ENCODE measurements at regions not wholly inside any gene's neighbourhood (a gene's known extent, or its start where the extent isn't known, plus 50 kb on each side); places are given as distances from the start of the nearest gene placed in this dataset.
A peak's percentile ranks its signal among the peaks of the same experiment; 100 is the strongest.

DNA sequence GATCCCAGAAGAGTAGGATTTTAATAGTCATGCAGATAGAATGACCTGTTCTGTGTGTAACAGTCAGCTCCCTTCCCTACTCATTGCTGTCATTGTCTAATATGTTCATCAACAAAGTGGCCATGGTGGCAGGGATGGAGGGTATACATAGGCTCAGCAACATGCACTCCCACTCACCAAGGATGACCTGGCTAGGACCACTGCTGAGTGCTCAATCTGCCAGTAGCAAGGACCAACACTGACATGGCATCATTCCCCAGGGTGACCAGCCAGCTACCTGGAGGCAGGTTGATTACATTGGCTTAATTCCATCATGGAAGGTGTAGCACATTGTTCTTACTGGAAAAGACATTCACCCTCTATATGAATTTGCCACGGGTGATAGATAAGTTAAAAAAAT is 401.7 kb upstream of the CELF4 start:
- Mint-ChIP-seq H3K27me3 (ENCODE audit: insufficient read depth, low read depth, poor library complexity) (no peaks in the 10 kb centered on the region), H3K9me3 (no peaks in the 10 kb centered on the region), H3K4me3 (no peak overlapping the region), H3K36me3 (ENCODE audit: low read depth) (no peaks in the 10 kb centered on the region), H3K4me1 (no peaks in the 10 kb centered on the region), H3K27ac (no peak overlapping the region)
- H3F3A ChIP-seq (replicated peaks; ENCODE audit: low read depth), result no peaks in the 10 kb centered on the region
- no peak overlapping the region for H3K4me3 ChIP-seq
- H3K36me3 ChIP-seq (ENCODE audit: insufficient read depth), result no peaks in the 10 kb centered on the region
- no peaks in the 10 kb centered on the region for H4K20me1 ChIP-seq (replicated peaks; ENCODE audit: insufficient read depth)
- no peak overlapping the region for H3K27ac ChIP-seq (ENCODE audit: low read depth)
- ATAC-seq (no peak), DNase-seq (ENCODE audit: low spot score) (no peak)
- H3K79me2 ChIP-seq (replicated peaks; ENCODE audit: insufficient read depth), result no peaks in the 10 kb centered on the region
- no peak for TF ChIP-seq JUNB (IDR thresholded peaks at IDR 0.05; ENCODE audit: unreplicated experiment)
- no peak overlapping the region for H2AFZ ChIP-seq
- H3K4me1 ChIP-seq (ENCODE audit: insufficient read depth), result no peaks in the 10 kb centered on the region
- H3K9me2 ChIP-seq (ENCODE audit: insufficient read depth), result 0 out of 2 replicates have a peak, but pooled peaks cover 5% of the 10 kb centered on the region
- no peak overlapping the region for H3K4me2 ChIP-seq
- H3K27me3 ChIP-seq (ENCODE audit: insufficient read depth), result no peaks in the 10 kb centered on the region

DNA sequence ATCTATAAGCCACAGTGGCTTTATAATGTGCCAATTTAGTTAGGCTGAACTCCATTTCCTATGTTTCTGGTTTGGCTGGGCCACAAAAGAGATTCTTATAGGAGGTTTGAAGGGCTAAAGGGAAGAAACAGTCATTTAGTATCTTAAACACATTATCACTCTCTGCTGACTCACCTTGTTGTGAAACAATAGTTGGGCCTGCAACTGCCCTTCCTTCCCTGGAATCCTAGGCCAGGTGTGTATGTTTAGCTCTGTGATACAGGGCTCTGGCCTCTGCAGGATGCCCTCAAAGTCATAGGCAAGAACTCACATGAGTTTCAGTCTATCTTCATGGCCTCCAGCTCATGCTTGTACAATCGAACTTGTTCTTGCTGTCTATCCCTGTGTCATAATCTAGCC is 400.0 kb upstream of the CELF4 start:
- ATAC-seq, result no peak
- H3K4me3 ChIP-seq, result no peak overlapping the region
- no peak overlapping the region for H3K4me2 ChIP-seq
- Mint-ChIP-seq H3K36me3 (ENCODE audit: low read depth) (no peaks in the 10 kb centered on the region), H3K9me3 (no peaks in the 10 kb centered on the region), H3K27me3 (ENCODE audit: insufficient read depth, low read depth, poor library complexity) (no peaks in the 10 kb centered on the region), H3K27ac (no peak overlapping the region), H3K4me1 (no peaks in the 10 kb centered on the region), H3K4me3 (no peak overlapping the region)
- H3K79me2 ChIP-seq (replicated peaks; ENCODE audit: insufficient read depth), result no peaks in the 10 kb centered on the region
- H2AFZ ChIP-seq, result 0 out of 2 replicates have a peak overlapping the region, but pooled peaks have one; percentile 32
- no peak for DNase-seq (ENCODE audit: low spot score)
- no peaks in the 10 kb centered on the region for H3K36me3 ChIP-seq (ENCODE audit: insufficient read depth)
- no peaks in the 10 kb centered on the region for H3K27me3 ChIP-seq (ENCODE audit: insufficient read depth)
- no peaks in the 10 kb centered on the region for H3K4me1 ChIP-seq (ENCODE audit: insufficient read depth)
- no peaks in the 10 kb centered on the region for H3F3A ChIP-seq (replicated peaks; ENCODE audit: low read depth)
- H4K20me1 ChIP-seq (replicated peaks; ENCODE audit: insufficient read depth), result no peaks in the 10 kb centered on the region
- H3K9me2 ChIP-seq (ENCODE audit: insufficient read depth), result 0 out of 2 replicates have a peak, but pooled peaks cover 5% of the 10 kb centered on the region
- no peak overlapping the region for H3K27ac ChIP-seq (ENCODE audit: low read depth)
- TF ChIP-seq, protein P1, sequence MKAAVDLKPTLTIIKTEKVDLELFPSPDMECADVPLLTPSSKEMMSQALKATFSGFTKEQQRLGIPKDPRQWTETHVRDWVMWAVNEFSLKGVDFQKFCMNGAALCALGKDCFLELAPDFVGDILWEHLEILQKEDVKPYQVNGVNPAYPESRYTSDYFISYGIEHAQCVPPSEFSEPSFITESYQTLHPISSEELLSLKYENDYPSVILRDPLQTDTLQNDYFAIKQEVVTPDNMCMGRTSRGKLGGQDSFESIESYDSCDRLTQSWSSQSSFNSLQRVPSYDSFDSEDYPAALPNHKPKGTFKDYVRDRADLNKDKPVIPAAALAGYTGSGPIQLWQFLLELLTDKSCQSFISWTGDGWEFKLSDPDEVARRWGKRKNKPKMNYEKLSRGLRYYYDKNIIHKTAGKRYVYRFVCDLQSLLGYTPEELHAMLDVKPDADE (IDR thresholded peaks at IDR 0.05), result no peak
- TF ChIP-seq JUNB (IDR thresholded peaks at IDR 0.05; ENCODE audit: unreplicated experiment), result no peak
- no peak for TF ChIP-seq ZNF331 (CRISPR knock-in tag; IDR thresholded peaks at IDR 0.05; ENCODE audit: low read depth)
- TF ChIP-seq NANOG (IDR thresholded peaks at IDR 0.05; ENCODE audit: borderline replicate concordance), result no peak
- no peak for TF ChIP-seq EZH2 (IDR thresholded peaks at IDR 0.05; ENCODE audit: low read depth, unreplicated experiment)
- TF ChIP-seq POLR2AphosphoS5 (IDR thresholded peaks at IDR 0.05; ENCODE audit: low read depth), result no peak
- TF ChIP-seq EZH2phosphoT487 (IDR thresholded peaks at IDR 0.05; ENCODE audit: unreplicated experiment), result no peak
- TF ChIP-seq ZNF114 (CRISPR knock-in tag; IDR thresholded peaks at IDR 0.05), result no peak
- TF ChIP-seq, protein P2, sequence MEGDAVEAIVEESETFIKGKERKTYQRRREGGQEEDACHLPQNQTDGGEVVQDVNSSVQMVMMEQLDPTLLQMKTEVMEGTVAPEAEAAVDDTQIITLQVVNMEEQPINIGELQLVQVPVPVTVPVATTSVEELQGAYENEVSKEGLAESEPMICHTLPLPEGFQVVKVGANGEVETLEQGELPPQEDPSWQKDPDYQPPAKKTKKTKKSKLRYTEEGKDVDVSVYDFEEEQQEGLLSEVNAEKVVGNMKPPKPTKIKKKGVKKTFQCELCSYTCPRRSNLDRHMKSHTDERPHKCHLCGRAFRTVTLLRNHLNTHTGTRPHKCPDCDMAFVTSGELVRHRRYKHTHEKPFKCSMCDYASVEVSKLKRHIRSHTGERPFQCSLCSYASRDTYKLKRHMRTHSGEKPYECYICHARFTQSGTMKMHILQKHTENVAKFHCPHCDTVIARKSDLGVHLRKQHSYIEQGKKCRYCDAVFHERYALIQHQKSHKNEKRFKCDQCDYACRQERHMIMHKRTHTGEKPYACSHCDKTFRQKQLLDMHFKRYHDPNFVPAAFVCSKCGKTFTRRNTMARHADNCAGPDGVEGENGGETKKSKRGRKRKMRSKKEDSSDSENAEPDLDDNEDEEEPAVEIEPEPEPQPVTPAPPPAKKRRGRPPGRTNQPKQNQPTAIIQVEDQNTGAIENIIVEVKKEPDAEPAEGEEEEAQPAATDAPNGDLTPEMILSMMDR (conservative IDR thresholded peaks at IDR 0.05; ENCODE audit: low read depth in 2 of 2), result no peak
- TF ChIP-seq, protein P3, sequence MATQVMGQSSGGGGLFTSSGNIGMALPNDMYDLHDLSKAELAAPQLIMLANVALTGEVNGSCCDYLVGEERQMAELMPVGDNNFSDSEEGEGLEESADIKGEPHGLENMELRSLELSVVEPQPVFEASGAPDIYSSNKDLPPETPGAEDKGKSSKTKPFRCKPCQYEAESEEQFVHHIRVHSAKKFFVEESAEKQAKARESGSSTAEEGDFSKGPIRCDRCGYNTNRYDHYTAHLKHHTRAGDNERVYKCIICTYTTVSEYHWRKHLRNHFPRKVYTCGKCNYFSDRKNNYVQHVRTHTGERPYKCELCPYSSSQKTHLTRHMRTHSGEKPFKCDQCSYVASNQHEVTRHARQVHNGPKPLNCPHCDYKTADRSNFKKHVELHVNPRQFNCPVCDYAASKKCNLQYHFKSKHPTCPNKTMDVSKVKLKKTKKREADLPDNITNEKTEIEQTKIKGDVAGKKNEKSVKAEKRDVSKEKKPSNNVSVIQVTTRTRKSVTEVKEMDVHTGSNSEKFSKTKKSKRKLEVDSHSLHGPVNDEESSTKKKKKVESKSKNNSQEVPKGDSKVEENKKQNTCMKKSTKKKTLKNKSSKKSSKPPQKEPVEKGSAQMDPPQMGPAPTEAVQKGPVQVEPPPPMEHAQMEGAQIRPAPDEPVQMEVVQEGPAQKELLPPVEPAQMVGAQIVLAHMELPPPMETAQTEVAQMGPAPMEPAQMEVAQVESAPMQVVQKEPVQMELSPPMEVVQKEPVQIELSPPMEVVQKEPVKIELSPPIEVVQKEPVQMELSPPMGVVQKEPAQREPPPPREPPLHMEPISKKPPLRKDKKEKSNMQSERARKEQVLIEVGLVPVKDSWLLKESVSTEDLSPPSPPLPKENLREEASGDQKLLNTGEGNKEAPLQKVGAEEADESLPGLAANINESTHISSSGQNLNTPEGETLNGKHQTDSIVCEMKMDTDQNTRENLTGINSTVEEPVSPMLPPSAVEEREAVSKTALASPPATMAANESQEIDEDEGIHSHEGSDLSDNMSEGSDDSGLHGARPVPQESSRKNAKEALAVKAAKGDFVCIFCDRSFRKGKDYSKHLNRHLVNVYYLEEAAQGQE (IDR thresholded peaks at IDR 0.05; ENCODE audit: unreplicated experiment), result no peak
- TF ChIP-seq CREB1 (CRISPR knock-in tag; IDR thresholded peaks at IDR 0.05; ENCODE audit: low read depth), result no peak
- TF ChIP-seq STAT1 (IDR thresholded peaks at IDR 0.05; ENCODE audit: unreplicated experiment), result no peak

Data from GM23338 (cell line).